GM12878 (cell line): ENCODE measurements at regions not wholly inside any gene's neighbourhood (a gene's known extent, or its start where the extent isn't known, plus 50 kb on each side); places are given as distances from the start of the nearest gene placed in this dataset.

Experiments
- ATAC-seq: fragments of 200-7000 bp; cut with Tn5 transposase; 3 replicates; pipeline ENCODE4 v1.9.1; 2020; ENCODE audit warnings: mild to moderate bottlenecking, moderate library complexity
- BruUV-seq: library from RNA; stranded (reverse); fragments of 400-500 nt; replicated peaks from 2 replicates; lab custom pipeline; 2021; lab: Mats Ljungman, UMichigan
- CTCF ChIA-PET: fragments of 300-600 bp; sonication (Branson Sonifier 250); formaldehyde crosslinking; extraction: SDS; loops from one replicate; lab custom pipeline; 2021; ENCODE audit warnings: inconsistent platforms; lab: Yijun Ruan, JAX
- POLR2A ChIA-PET: fragments of 350-600 bp; formaldehyde crosslinking; extraction: SDS; loops from one replicate; lab custom pipeline; 2021; ENCODE audit warnings: inconsistent platforms; lab: Charles Lee
- RAD21 ChIA-PET: fragments of 300-600 bp; sonication (Branson Sonifier 250); formaldehyde crosslinking; loops from one replicate; lab custom pipeline; 2023; ENCODE audit warnings: antibody characterized with exemption; ENCODE audit not compliant: unreplicated experiment; lab: Charles Lee
- SMC1A ChIA-PET: fragments of 300-600 bp; sonication (Branson Sonifier 250); formaldehyde crosslinking; loops from one replicate; lab custom pipeline; 2023; ENCODE audit not compliant: unreplicated experiment, uncharacterized antibody; lab: Charles Lee
- DNase-seq: peaks from one replicate; pipeline ENCODE4 v3.0.0-alpha.2; 2011; ENCODE audit warnings: low read depth, low spot score
- FAIRE-seq: peaks from 3 replicates; lab custom pipeline; 2011; peaks lifted over from hg19 to GRCh38; lab: Jason Lieb, UNC
- H2AFZ ChIP-seq: 2 replicates; pipeline ENCODE4 v1.6.0; 2011; ENCODE audit warnings: low read depth, low read length, control low read depth; ENCODE audit not compliant: control insufficient read depth
- H3K27ac ChIP-seq: 2 replicates; pipeline ENCODE4 v1.5.1; 2011; ENCODE audit warnings: control low read depth; ENCODE audit not compliant: control insufficient read depth, insufficient read depth
- H3K27me3 ChIP-seq, 2 experiments: replicated peaks in 1 of 2; 2 replicates each; pipeline versions ENCODE4 v1.6.0 to v1.6.1; 2011; ENCODE audit warnings: low read length in 1 of 2; ENCODE audit not compliant: control insufficient read depth in 2 of 2, insufficient read depth in 2 of 2
- H3K36me3 ChIP-seq, 2 experiments: 2 replicates each; pipeline ENCODE4 v1.5.1; 2011; ENCODE audit warnings: low read length in 1 of 2; ENCODE audit not compliant: control insufficient read depth in 2 of 2, insufficient read depth in 2 of 2
- H3K4me1 ChIP-seq: 2 replicates; pipeline ENCODE4 v1.6.1; 2011; ENCODE audit warnings: mild to moderate bottlenecking, low read length, moderate library complexity, mixed read lengths; ENCODE audit not compliant: control insufficient read depth, insufficient read depth
- H3K4me2 ChIP-seq: 2 replicates; pipeline ENCODE4 v1.6.0; 2011; ENCODE audit warnings: control low read depth; ENCODE audit not compliant: control insufficient read depth, insufficient read depth
- H3K4me3 ChIP-seq: fragments of 200-600 bp; sonication (generic); 2 replicates; pipeline ENCODE4 v1.5.1; 2016
- H3K79me2 ChIP-seq: 2 replicates; pipeline ENCODE4 v1.6.0; 2011; ENCODE audit warnings: low read length; ENCODE audit not compliant: control insufficient read depth, insufficient read depth
- H3K9ac ChIP-seq: 2 replicates; pipeline ENCODE4 v1.8.0; 2011; ENCODE audit warnings: low read length, control low read depth, mixed read lengths; ENCODE audit not compliant: control insufficient read depth, insufficient read depth
- H3K9me3 ChIP-seq: replicated peaks from 3 replicates; pipeline ENCODE4 v1.5.1; 2011; ENCODE audit warnings: mild to moderate bottlenecking, low read length; ENCODE audit not compliant: control insufficient read depth, insufficient read depth
- H4K20me1 ChIP-seq: 2 replicates; pipeline ENCODE4 v1.6.0; 2011; ENCODE audit not compliant: control insufficient read depth, insufficient read depth
- ASH2L ChIP-seq: fragments of 300-600, 200-600 bp; sonication (generic); IDR thresholded peaks from 2 replicates; pipeline ENCODE4 v1.6.1; 2017; ENCODE audit warnings: low read depth, mild to moderate bottlenecking, borderline replicate concordance
- BHLHE40 ChIP-seq, 2 experiments: fragments of 450-650 bp in 1 of 2; IDR thresholded peaks; 2 replicates each; pipeline ENCODE4 v1.6.1; 2011 to 2017; ENCODE audit warnings: low read depth in 2 of 2, borderline replicate concordance in 1 of 2, improper control_type of control experiment in 1 of 2, low read length in 1 of 2, mild to moderate bottlenecking in 1 of 2
- EED ChIP-seq: sonication (generic); IDR thresholded peaks from 2 replicates; pipeline ENCODE4 v1.6.1; 2016; ENCODE audit warnings: antibody characterized with exemption, low read depth
- ESRRA ChIP-seq: IDR thresholded peaks from 2 replicates; pipeline ENCODE4 v1.6.1; 2012; ENCODE audit warnings: mild to moderate bottlenecking, low read length, improper control_type of control experiment
- HCFC1 ChIP-seq: fragments of 150-350 bp; IDR thresholded peaks from 2 replicates; pipeline ENCODE4 v1.6.1; 2014; ENCODE audit warnings: low read length
- RCOR1 ChIP-seq: conservative IDR thresholded peaks from 2 replicates; pipeline ENCODE4 v1.6.1; 2012; ENCODE audit warnings: low read depth, low read length, improper control_type of control experiment
- RELA ChIP-seq: fragments of 450-650 bp; IDR thresholded peaks from 2 replicates; pipeline ENCODE4 v1.8.0; 2014; ENCODE audit warnings: borderline replicate concordance; ENCODE audit not compliant: partially characterized antibody
- REST ChIP-seq: IDR thresholded peaks from 2 replicates; pipeline ENCODE4 v1.6.1; 2012; ENCODE audit warnings: mild to moderate bottlenecking, low read depth, low read length
- RFX5 ChIP-seq: IDR thresholded peaks from 2 replicates; pipeline ENCODE4 v1.6.1; 2011; ENCODE audit warnings: low read depth, low read length, improper control_type of control experiment
- SMC3 ChIP-seq: IDR thresholded peaks from 2 replicates; pipeline ENCODE4 v1.6.1; 2011; ENCODE audit warnings: low read length, improper control_type of control experiment, borderline replicate concordance
- STAT3 ChIP-seq: IDR thresholded peaks from 2 replicates; pipeline ENCODE4 v1.6.1; 2011; ENCODE audit warnings: low read depth, low read length, improper control_type of control experiment
- WGBS: methylation state at CpG from one replicate; pipeline ENCODE4 v1.1.6; 2016; ENCODE audit warnings: low lambda C conversion rate; ENCODE audit not compliant: insufficient replicate concordance, insufficient coverage; ENCODE audit errors: missing lambda C conversion rate; 5-methylcytosine and 5-hydroxymethylcytosine counted together
- in situ Hi-C: fragments of 300-500 bp; cut with MboI; formaldehyde crosslinking; loops from 9 replicates; pipeline ENCODE4 v1.14.3; 2018; ENCODE audit warnings: mixed read lengths
- intact Hi-C: fragments of 100-400 bp; cut with micrococcal nuclease; formaldehyde crosslinking; loops from one replicate; pipeline ENCODE4 v1.14.2; 2022; ENCODE audit not compliant: unreplicated experiment
- TF ChIP-seq, protein P1 (sequence below): IDR thresholded peaks from 2 replicates; pipeline ENCODE4 v1.6.1; 2012; ENCODE audit warnings: low read length, inconsistent platforms

- TF ChIP-seq ESRRA (no peak), RCOR1 (no peak), RELA (no peak), STAT3 (no peak), SMC3 (no peak), ASH2L (no peak), RFX5 (no peak), HCFC1 (no peak), EED (no peak), REST (no peak), BHLHE40 (IDR thresholded peaks at IDR 0.05; ENCODE audit: borderline replicate concordance in 1 of 2, low read depth in 2 of 2, low read length in 1 of 2) (no peak)
- TF ChIP-seq, protein P1, sequence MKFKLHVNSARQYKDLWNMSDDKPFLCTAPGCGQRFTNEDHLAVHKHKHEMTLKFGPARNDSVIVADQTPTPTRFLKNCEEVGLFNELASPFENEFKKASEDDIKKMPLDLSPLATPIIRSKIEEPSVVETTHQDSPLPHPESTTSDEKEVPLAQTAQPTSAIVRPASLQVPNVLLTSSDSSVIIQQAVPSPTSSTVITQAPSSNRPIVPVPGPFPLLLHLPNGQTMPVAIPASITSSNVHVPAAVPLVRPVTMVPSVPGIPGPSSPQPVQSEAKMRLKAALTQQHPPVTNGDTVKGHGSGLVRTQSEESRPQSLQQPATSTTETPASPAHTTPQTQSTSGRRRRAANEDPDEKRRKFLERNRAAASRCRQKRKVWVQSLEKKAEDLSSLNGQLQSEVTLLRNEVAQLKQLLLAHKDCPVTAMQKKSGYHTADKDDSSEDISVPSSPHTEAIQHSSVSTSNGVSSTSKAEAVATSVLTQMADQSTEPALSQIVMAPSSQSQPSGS = no peak
- H3K9ac ChIP-seq = no peak overlapping the region
- no peaks in the 10 kb centered on the region for H3K36me3 ChIP-seq
- intact Hi-C loops (no loop called here), in situ Hi-C loops (no loop called here)
- no peak overlapping the region for H2AFZ ChIP-seq
- no peaks in the 10 kb centered on the region; a peak in 1 of 4 replicates for H3K27me3 ChIP-seq
- ATAC-seq (no peak), FAIRE-seq (no peak), DNase-seq (no peak)
- POLR2A ChIA-PET = no interaction called here
- SMC1A ChIA-PET = interaction anchor here (1.0 to 1.7 kb wide), 2 partner anchors 8 to 29 kb away, joined by 3 to 4 read pairs; no protein-coding TSS in a partner anchor
- 16% methylated on average over 3 of the region's 3 CpGs for WGBS
- H3K4me3 ChIP-seq = no peak overlapping the region
- CTCF ChIA-PET = interaction anchor here (1.1 to 2.5 kb wide), 5 partner anchors 9 to 29 kb away, joined by 3 to 8 read pairs (median 4); no protein-coding TSS in a partner anchor
- RAD21 ChIA-PET = no interaction called here
- no TSS peak for BruUV-seq
- H4K20me1 ChIP-seq = no peaks in the 10 kb centered on the region
- no peaks in the 10 kb centered on the region for H3K9me3 ChIP-seq
- no peak overlapping the region for H3K4me2 ChIP-seq
- H3K4me1 ChIP-seq = no peaks in the 10 kb centered on the region
- H3K27ac ChIP-seq = no peak overlapping the region
- H3K79me2 ChIP-seq = no peaks in the 10 kb centered on the region
Measured at GRCh38 chr6:79784395-79784753, 153.2 kb downstream of the SH3BGRL2 start.
